ENCODE measurements at regions not wholly inside any gene's neighbourhood (a gene's known extent, or its start where the extent isn't known, plus 50 kb on each side); places are given as distances from the start of the nearest gene placed in this dataset.
"Not testable (repeated sequence)": the region's sequence is repeated elsewhere in the genome, so short reads cannot be mapped to it uniquely, and the experiment has no call there.

DNA sequence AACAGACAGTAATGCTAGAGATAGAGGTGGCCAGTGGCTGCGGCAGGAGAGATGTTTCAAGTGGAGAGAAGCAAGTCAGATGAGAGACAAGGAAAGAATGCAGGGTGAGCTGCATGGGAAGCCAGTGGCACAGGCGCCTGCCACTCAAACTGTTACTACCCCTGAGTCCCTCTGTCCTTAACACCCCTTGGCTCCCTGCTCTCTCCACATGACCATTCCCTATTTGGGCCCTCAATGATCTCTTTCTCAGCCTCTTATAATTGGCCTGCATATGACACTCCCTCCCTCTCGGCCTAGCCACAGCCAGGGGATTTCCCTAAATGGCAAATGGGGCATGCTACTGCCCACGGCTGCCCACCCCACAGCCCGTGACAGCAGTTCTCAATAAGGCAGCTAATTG is 897.6 kb downstream of the TUBA3C start:
- TF ChIP-seq, protein P1, sequence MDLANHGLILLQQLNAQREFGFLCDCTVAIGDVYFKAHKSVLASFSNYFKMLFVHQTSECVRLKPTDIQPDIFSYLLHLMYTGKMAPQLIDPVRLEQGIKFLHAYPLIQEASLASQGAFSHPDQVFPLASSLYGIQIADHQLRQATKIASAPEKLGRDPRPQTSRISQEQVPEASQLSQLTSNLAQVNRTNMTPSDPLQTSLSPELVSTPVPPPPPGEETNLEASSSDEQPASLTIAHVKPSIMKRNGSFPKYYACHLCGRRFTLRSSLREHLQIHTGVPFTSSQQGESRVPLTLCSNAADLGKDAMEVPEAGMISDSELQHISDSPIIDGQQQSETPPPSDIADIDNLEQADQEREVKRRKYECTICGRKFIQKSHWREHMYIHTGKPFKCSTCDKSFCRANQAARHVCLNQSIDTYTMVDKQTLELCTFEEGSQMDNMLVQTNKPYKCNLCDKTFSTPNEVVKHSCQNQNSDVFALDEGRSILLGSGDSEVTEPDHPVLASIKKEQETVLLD (IDR thresholded peaks at IDR 0.05): not testable (repeated sequence)
- TF ChIP-seq, protein P2, sequence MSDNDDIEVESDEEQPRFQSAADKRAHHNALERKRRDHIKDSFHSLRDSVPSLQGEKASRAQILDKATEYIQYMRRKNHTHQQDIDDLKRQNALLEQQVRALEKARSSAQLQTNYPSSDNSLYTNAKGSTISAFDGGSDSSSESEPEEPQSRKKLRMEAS (CRISPR knock-in tag; IDR thresholded peaks at IDR 0.05): not testable (repeated sequence)
- not testable (repeated sequence) for TF ChIP-seq SMARCA5 (IDR thresholded peaks at IDR 0.05); SMAD3 (CRISPR knock-in tag; conservative IDR thresholded peaks at IDR 0.05); TCF3 (CRISPR knock-in tag; IDR thresholded peaks at IDR 0.05); RFX5 (IDR thresholded peaks at IDR 0.05; ENCODE audit: low read depth, low read length); ZNF232 (CRISPR knock-in tag; IDR thresholded peaks at IDR 0.05); CHD4 (IDR thresholded peaks at IDR 0.05; ENCODE audit: insufficient read depth, insufficient replicate concordance, low read depth, low read length, poor library complexity, severe bottlenecking); YY1 (IDR thresholded peaks at IDR 0.05; ENCODE audit: borderline replicate concordance in 1 of 3, control insufficient read depth in 1 of 3, extremely low read depth in 1 of 3, insufficient read depth in 3 of 3, insufficient read length in 1 of 3, insufficient replicate concordance in 2 of 3, low read depth in 1 of 3, low read length in 2 of 3)
- TF ChIP-seq, protein P3, sequence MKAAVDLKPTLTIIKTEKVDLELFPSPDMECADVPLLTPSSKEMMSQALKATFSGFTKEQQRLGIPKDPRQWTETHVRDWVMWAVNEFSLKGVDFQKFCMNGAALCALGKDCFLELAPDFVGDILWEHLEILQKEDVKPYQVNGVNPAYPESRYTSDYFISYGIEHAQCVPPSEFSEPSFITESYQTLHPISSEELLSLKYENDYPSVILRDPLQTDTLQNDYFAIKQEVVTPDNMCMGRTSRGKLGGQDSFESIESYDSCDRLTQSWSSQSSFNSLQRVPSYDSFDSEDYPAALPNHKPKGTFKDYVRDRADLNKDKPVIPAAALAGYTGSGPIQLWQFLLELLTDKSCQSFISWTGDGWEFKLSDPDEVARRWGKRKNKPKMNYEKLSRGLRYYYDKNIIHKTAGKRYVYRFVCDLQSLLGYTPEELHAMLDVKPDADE (conservative IDR thresholded peaks at IDR 0.05; ENCODE audit: control insufficient read depth, low read depth, low read length): not testable (repeated sequence)
- TF ChIP-seq, protein P4, sequence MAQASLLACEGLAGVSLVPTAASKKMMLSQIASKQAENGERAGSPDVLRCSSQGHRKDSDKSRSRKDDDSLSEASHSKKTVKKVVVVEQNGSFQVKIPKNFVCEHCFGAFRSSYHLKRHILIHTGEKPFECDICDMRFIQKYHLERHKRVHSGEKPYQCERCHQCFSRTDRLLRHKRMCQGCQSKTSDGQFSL (CRISPR knock-in tag; IDR thresholded peaks at IDR 0.05): not testable (repeated sequence)
- TF ChIP-seq, protein P4 (tag; IDR thresholded peaks at IDR 0.05): not testable (repeated sequence)
- TF ChIP-seq, protein P5, sequence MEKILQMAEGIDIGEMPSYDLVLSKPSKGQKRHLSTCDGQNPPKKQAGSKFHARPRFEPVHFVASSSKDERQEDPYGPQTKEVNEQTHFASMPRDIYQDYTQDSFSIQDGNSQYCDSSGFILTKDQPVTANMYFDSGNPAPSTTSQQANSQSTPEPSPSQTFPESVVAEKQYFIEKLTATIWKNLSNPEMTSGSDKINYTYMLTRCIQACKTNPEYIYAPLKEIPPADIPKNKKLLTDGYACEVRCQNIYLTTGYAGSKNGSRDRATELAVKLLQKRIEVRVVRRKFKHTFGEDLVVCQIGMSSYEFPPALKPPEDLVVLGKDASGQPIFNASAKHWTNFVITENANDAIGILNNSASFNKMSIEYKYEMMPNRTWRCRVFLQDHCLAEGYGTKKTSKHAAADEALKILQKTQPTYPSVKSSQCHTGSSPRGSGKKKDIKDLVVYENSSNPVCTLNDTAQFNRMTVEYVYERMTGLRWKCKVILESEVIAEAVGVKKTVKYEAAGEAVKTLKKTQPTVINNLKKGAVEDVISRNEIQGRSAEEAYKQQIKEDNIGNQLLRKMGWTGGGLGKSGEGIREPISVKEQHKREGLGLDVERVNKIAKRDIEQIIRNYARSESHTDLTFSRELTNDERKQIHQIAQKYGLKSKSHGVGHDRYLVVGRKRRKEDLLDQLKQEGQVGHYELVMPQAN (IDR thresholded peaks at IDR 0.05; ENCODE audit: borderline replicate concordance): not testable (repeated sequence)

All from K562 (cell line).